Esophagus (tissue), 2 donors: ENCODE measurements at regions not wholly inside any gene's neighbourhood (a gene's known extent, or its start where the extent isn't known, plus 50 kb on each side); places are given as distances from the start of the nearest gene placed in this dataset.

ENCODE experiments used
- H3K27ac ChIP-seq, 2 donors: one replicate each; pipeline ENCODE4 v1.5.1; 2013; ENCODE audit warnings: low read depth in 2 of 2, mild to moderate bottlenecking in 2 of 2, inconsistent platforms in 1 of 2, low read length in 1 of 2, moderate library complexity in 1 of 2
- H3K27me3 ChIP-seq, 2 donors: one replicate each; pipeline ENCODE4 v1.6.1; 2013; ENCODE audit warnings: low read length in 2 of 2, control low read depth in 1 of 2, mild to moderate bottlenecking in 1 of 2; ENCODE audit not compliant: insufficient read depth in 2 of 2, control insufficient read depth in 1 of 2
- H3K36me3 ChIP-seq, 2 donors: one replicate each; pipeline ENCODE4 v1.6.1; 2013; ENCODE audit warnings: low read length in 1 of 2; ENCODE audit not compliant: control insufficient read depth in 2 of 2, insufficient read depth in 2 of 2
- H3K4me1 ChIP-seq, 2 donors: one replicate each; pipeline ENCODE4 v1.6.1; 2013; ENCODE audit warnings: low read length in 1 of 2; ENCODE audit not compliant: control insufficient read depth in 2 of 2, insufficient read depth in 2 of 2
- H3K4me3 ChIP-seq, 2 donors: one replicate each; pipeline ENCODE4 v1.5.1; 2013; ENCODE audit warnings: low read length in 2 of 2, mild to moderate bottlenecking in 2 of 2, low read depth in 1 of 2, moderate library complexity in 1 of 2
- H3K9me3 ChIP-seq, 2 donors: one replicate each; pipeline ENCODE4 v1.6.1; 2013; ENCODE audit warnings: mild to moderate bottlenecking in 2 of 2, low read depth in 1 of 2, low read length in 1 of 2, moderate library complexity in 1 of 2; ENCODE audit not compliant: control insufficient read depth in 2 of 2, insufficient read depth in 1 of 2
- WGBS, 2 donors: extraction: QIAGEN DNeasy Blood & Tissue Kit; methylation state at CpG; one replicate each; pipeline ENCODE4 v1.1.7; 2013; 5-methylcytosine and 5-hydroxymethylcytosine counted together
- donor health status: healthy with polysubstance abuse.
- donor health status: Bipolar disorder and iron deficiency.

GRCh38 chr2:234674781-234675201 lies 177.9 kb upstream of the ARL4C start:
- H3K27me3 ChIP-seq = no peaks in the 10 kb centered on the region
- H3K36me3 ChIP-seq = no peaks in the 10 kb centered on the region
- no peaks in the 10 kb centered on the region for H3K4me1 ChIP-seq
- H3K9me3 ChIP-seq = no peaks in the 10 kb centered on the region
- 53 to 61% methylated on average over 3 of the region's 3 CpGs for WGBS, 2 donors
- no peak overlapping the region for H3K27ac ChIP-seq
- H3K4me3 ChIP-seq = no peak overlapping the region

- Histone ChIP-seq H3K4me1 (no peaks in the 10 kb centered on the region), H3K4me3 (no peak overlapping the region), H3K36me3 (no peaks in the 10 kb centered on the region), H3K27ac (no peak overlapping the region), H3K9me3 (no peaks in the 10 kb centered on the region), H3K27me3 (no peaks in the 10 kb centered on the region)
- WGBS, 2 donors = 95 to 100% methylated on average over 1 of the region's 1 CpG
Measured at GRCh38 chr2:234673961-234674759, 177.3 kb upstream of the ARL4C start.

GRCh38 chr2:234673501-234673900 lies 176.6 kb upstream of the ARL4C start:
- Histone ChIP-seq H3K9me3 (no peaks in the 10 kb centered on the region), H3K4me1 (no peaks in the 10 kb centered on the region), H3K4me3 (no peak overlapping the region), H3K27me3 (no peaks in the 10 kb centered on the region), H3K27ac (no peak overlapping the region), H3K36me3 (no peaks in the 10 kb centered on the region)
- 76 to 96% methylated on average over 1 of the region's 1 CpG for WGBS, 2 donors

- no peak overlapping the region for H3K4me3 ChIP-seq
- no peaks in the 10 kb centered on the region for H3K36me3 ChIP-seq
- 74 to 78% methylated on average over 8 of the region's 8 CpGs for WGBS, 2 donors
Measured at GRCh38 chr2:234672498-234673150, 175.7 kb upstream of the ARL4C start.

GRCh38 chr2:234671716-234672115 lies 174.8 kb upstream of the ARL4C start:
- WGBS, 2 donors = 89 to 97% methylated on average over 3 of the region's 3 CpGs
- H3K36me3 ChIP-seq = no peaks in the 10 kb centered on the region
- H3K9me3 ChIP-seq = no peaks in the 10 kb centered on the region
- no peak overlapping the region for H3K4me3 ChIP-seq
- no peaks in the 10 kb centered on the region for H3K4me1 ChIP-seq
- peaks cover 0 to 3% of the 10 kb centered on the region in 2 donors for H3K27me3 ChIP-seq
- no peak overlapping the region for H3K27ac ChIP-seq

More at GRCh38 chr2:234672498-234673150, 175.7 kb upstream of the ARL4C start:
- no peaks in the 10 kb centered on the region for H3K4me1 ChIP-seq
- peaks cover 0 to under 1% of the 10 kb centered on the region in 2 donors for H3K27me3 ChIP-seq
- no peaks in the 10 kb centered on the region for H3K9me3 ChIP-seq
- no peak overlapping the region for H3K27ac ChIP-seq

GRCh38 chr2:234671231-234671630 lies 174.3 kb upstream of the ARL4C start:
- 80 to 94% methylated on average over 3 of the region's 3 CpGs for WGBS, 2 donors
- Histone ChIP-seq H3K27me3 (peaks cover 0 to 3% of the 10 kb centered on the region in 2 donors), H3K4me3 (no peak overlapping the region), H3K27ac (no peak overlapping the region), H3K9me3 (no peaks in the 10 kb centered on the region), H3K4me1 (no peaks in the 10 kb centered on the region), H3K36me3 (no peaks in the 10 kb centered on the region)

DNA sequence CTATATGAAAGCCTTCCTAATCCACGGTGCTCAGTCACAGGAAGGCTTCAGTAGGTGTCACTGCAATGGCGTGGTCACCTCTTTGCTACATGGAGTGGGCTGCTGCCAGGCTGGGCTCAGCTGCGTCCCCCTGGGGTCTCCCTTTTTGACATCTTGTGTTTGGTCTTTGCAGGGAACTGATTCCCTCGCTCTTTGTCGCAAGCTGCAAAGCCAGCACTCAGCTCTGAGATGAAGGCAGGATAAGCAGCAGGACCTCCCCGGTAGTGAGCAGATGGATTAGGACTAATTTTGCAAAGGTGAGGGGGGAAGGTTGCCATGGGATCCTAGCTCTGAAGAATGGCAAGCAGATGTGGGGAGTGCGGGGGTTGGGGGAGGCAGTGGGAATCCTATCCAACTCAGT lies 173.9 kb upstream of the ARL4C start:
- Histone ChIP-seq H3K9me3 (no peaks in the 10 kb centered on the region), H3K4me1 (no peaks in the 10 kb centered on the region), H3K36me3 (no peaks in the 10 kb centered on the region), H3K4me3 (no peak overlapping the region), H3K27me3 (peaks cover 0 to 3% of the 10 kb centered on the region in 2 donors), H3K27ac (no peak overlapping the region)
- WGBS, 2 donors = 89 to 91% methylated on average over 7 of the region's 7 CpGs

GRCh38 chr2:234670052-234670451 lies 173.2 kb upstream of the ARL4C start:
- 45 to 70% methylated on average over 3 of the region's 3 CpGs for WGBS, 2 donors
- H3K27me3 ChIP-seq = peaks cover 0 to 3% of the 10 kb centered on the region in 2 donors
- no peaks in the 10 kb centered on the region for H3K4me1 ChIP-seq
- no peaks in the 10 kb centered on the region for H3K9me3 ChIP-seq
- H3K27ac ChIP-seq = no peak overlapping the region
- H3K4me3 ChIP-seq = no peak overlapping the region
- H3K36me3 ChIP-seq = no peaks in the 10 kb centered on the region

DNA sequence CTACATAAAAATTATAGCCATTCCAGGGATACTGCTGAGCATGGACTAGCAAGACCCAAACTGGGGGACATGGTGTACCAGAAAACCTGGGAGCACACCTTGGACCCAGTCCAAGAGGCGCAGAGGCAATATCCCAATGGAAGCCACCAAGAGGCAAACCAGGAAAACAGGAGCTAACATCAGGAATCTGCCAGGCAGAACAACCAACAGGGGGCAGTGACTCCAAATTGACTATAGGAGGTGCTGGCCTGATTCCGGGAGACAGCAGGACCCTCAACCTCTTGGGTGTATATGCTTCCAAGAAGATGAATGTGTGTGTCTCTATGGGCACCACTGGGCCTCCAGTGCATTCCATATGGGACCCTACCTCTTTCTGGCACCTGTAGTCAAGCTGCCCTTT lies 172.7 kb upstream of the ARL4C start:
- Histone ChIP-seq H3K36me3 (no peaks in the 10 kb centered on the region), H3K9me3 (peaks cover 2 to 3% of the 10 kb centered on the region in 2 donors), H3K4me1 (no peaks in the 10 kb centered on the region), H3K4me3 (no peak overlapping the region), H3K27ac (no peak overlapping the region), H3K27me3 (peaks cover 0 to 3% of the 10 kb centered on the region in 2 donors)
- WGBS, 2 donors = 85 to 92% methylated on average over 2 of the region's 2 CpGs
